K562 (cell line): ENCODE measurements at regions not wholly inside any gene's neighbourhood (a gene's known extent, or its start where the extent isn't known, plus 50 kb on each side); places are given as distances from the start of the nearest gene placed in this dataset.
A peak's percentile ranks its signal among the peaks of the same experiment; 100 is the strongest.

Experiments
- BACH1 ChIP-seq: fragments of 200-800 bp; sonication (Bioruptor generic); IDR thresholded peaks from 2 replicates; pipeline ENCODE4 v1.6.1; 2016; ENCODE audit warnings: missing genetic modification characterization, missing compliant biosample characterization
- FOSL1 ChIP-seq: fragments of 200-800 bp; sonication (Bioruptor generic); conservative IDR thresholded peaks from 2 replicates; pipeline ENCODE4 v1.6.1; 2016; ENCODE audit warnings: missing genetic modification characterization, missing compliant biosample characterization
- HDGF ChIP-seq: fragments of 450-650 bp; IDR thresholded peaks from 2 replicates; pipeline ENCODE4 v1.6.1; 2016
- KDM1A ChIP-seq, 2 experiments: fragments of 450-650 bp; IDR thresholded peaks; 2 replicates each; pipeline ENCODE4 v1.6.1; 2016; ENCODE audit warnings: mild to moderate bottlenecking in 2 of 2
- NFE2 ChIP-seq: IDR thresholded peaks from 2 replicates; pipeline ENCODE4 v1.6.1; 2014; ENCODE audit warnings: antibody characterized with exemption, low read depth
- NR2F6 ChIP-seq: fragments of 450-650 bp; formaldehyde crosslinking; IDR thresholded peaks from 2 replicates; pipeline ENCODE4 v1.4.0; 2020; ENCODE audit warnings: mild to moderate bottlenecking
- SMARCA5 ChIP-seq: fragments of 450-650 bp; IDR thresholded peaks from 2 replicates; pipeline ENCODE4 v1.6.1; 2016
- ZNF239 ChIP-seq: fragments of 250-450 bp; sonication (Bioruptor Pico); IDR thresholded peaks from 2 replicates; pipeline ENCODE4 v1.4.0; 2020; ENCODE audit warnings: mild to moderate bottlenecking
- ZNF311 ChIP-seq: fragments of 250-450 bp; sonication (Bioruptor Pico); IDR thresholded peaks from 2 replicates; pipeline ENCODE4 v1.4.0; 2020; ENCODE audit warnings: mild to moderate bottlenecking, moderate library complexity
- TF ChIP-seq, protein P1 (sequence below): fragments of 450-650 bp; IDR thresholded peaks from 2 replicates; pipeline ENCODE4 v1.6.1; 2016; ENCODE audit warnings: low read depth
- TF ChIP-seq, protein P2 (sequence below): fragments of 450-650 bp; IDR thresholded peaks from 2 replicates; pipeline ENCODE4 v1.6.1; 2017; ENCODE audit warnings: antibody characterized with exemption
- TF ChIP-seq, protein P3 (sequence below), 2 experiments: fragments of 250-450 bp in 1 of 2; fragments of 450-650 bp in 1 of 2; sonication (Bioruptor Pico) in 1 of 2; IDR thresholded peaks; 2 replicates each; pipeline versions ENCODE4 v1.6.1 to v1.8.0; 2016 to 2021; ENCODE audit warnings: mild to moderate bottlenecking in 2 of 2, moderate library complexity in 2 of 2, missing compliant biosample characterization in 1 of 2, missing genetic modification characterization in 1 of 2

DNA sequence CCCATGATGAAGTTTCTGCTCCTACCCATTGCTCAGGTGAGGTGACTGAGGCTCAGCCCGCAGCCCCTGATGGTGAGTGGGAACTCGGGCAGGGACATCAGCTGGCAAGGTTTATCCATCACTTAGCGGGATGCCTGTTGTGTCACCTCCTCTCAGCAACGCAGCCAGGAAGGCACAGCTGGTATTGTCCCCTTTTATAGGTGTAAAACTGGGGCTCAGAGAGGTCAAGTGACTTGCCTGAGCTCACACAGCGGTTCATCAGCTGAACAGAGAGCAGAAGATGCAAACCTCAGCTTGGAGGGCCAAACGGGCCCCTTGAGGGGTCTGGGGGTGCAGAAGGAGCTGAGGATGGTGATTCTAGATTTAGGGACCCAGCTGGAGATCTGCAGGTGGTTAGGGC lies 143.6 kb downstream of the PHETA1 start (continued):
- TF ChIP-seq, protein P1, sequence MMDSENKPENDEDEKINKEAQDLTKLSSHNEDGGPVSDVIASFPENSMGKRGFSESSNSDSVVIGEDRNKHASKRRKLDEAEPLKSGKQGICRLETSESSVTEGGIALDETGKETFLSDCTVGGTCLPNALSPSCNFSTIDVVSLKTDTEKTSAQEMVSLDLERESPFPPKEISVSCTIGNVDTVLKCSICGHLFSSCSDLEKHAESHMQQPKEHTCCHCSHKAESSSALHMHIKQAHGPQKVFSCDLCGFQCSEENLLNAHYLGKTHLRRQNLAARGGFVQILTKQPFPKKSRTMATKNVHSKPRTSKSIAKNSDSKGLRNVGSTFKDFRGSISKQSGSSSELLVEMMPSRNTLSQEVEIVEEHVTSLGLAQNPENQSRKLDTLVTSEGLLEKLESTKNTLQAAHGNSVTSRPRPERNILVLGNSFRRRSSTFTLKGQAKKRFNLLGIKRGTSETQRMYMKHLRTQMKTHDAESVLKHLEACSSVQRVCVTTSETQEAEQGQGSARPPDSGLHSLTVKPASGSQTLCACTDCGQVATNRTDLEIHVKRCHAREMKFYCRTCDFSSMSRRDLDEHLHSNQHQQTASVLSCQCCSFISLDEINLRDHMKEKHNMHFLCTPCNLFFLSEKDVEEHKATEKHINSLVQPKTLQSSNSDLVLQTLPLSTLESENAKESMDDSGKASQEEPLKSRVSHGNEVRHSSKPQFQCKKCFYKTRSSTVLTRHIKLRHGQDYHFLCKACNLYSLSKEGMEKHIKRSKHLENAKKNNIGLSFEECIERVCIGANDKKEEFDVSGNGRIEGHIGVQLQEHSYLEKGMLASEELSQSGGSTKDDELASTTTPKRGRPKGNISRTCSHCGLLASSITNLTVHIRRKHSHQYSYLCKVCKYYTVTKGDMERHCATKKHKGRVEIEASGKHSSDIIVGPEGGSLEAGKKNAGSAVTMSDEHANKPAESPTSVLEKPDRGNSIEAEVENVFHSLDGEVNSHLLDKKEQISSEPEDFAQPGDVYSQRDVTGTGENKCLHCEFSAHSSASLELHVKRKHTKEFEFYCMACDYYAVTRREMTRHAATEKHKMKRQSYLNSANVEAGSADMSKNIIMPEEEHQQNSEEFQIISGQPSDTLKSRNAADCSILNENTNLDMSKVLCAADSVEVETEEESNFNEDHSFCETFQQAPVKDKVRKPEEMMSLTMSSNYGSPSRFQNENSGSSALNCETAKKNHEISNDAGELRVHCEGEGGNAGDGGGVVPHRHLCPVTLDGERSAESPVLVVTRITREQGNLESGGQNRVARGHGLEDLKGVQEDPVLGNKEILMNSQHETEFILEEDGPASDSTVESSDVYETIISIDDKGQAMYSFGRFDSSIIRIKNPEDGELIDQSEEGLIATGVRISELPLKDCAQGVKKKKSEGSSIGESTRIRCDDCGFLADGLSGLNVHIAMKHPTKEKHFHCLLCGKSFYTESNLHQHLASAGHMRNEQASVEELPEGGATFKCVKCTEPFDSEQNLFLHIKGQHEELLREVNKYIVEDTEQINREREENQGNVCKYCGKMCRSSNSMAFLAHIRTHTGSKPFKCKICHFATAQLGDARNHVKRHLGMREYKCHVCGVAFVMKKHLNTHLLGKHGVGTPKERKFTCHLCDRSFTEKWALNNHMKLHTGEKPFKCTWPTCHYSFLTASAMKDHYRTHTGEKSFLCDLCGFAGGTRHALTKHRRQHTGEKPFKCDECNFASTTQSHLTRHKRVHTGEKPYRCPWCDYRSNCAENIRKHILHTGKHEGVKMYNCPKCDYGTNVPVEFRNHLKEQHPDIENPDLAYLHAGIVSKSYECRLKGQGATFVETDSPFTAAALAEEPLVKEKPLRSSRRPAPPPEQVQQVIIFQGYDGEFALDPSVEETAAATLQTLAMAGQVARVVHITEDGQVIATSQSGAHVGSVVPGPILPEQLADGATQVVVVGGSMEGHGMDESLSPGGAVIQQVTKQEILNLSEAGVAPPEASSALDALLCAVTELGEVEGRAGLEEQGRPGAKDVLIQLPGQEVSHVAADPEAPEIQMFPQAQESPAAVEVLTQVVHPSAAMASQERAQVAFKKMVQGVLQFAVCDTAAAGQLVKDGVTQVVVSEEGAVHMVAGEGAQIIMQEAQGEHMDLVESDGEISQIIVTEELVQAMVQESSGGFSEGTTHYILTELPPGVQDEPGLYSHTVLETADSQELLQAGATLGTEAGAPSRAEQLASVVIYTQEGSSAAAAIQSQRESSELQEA, result no peak
- TF ChIP-seq NFE2 (no peak), NR2F6 (CRISPR knock-in tag) (no peak), FOSL1 (no peak), BACH1 (tag) (no peak), HDGF (no peak), ZNF311 (no peak), ZNF239 (CRISPR knock-in tag) (no peak), SMARCA5 (peak; percentile 45; the same call in 1 of the 2 replicates), KDM1A (IDR thresholded peaks at IDR 0.05) (peak in 1 of 2 experiments; percentile 31; a peak in 1 of 4 replicates)
- TF ChIP-seq, protein P2, sequence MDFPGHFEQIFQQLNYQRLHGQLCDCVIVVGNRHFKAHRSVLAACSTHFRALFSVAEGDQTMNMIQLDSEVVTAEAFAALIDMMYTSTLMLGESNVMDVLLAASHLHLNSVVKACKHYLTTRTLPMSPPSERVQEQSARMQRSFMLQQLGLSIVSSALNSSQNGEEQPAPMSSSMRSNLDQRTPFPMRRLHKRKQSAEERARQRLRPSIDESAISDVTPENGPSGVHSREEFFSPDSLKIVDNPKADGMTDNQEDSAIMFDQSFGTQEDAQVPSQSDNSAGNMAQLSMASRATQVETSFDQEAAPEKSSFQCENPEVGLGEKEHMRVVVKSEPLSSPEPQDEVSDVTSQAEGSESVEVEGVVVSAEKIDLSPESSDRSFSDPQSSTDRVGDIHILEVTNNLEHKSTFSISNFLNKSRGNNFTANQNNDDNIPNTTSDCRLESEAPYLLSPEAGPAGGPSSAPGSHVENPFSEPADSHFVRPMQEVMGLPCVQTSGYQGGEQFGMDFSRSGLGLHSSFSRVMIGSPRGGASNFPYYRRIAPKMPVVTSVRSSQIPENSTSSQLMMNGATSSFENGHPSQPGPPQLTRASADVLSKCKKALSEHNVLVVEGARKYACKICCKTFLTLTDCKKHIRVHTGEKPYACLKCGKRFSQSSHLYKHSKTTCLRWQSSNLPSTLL, result no peak
- TF ChIP-seq, protein P3, sequence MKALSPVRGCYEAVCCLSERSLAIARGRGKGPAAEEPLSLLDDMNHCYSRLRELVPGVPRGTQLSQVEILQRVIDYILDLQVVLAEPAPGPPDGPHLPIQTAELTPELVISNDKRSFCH (CRISPR knock-in tag; IDR thresholded peaks at IDR 0.05), result no peak
- TF ChIP-seq, protein P3 (tag; IDR thresholded peaks at IDR 0.05), result no peak
